ENCODE measurements at regions not wholly inside any gene's neighbourhood (a gene's known extent, or its start where the extent isn't known, plus 50 kb on each side); places are given as distances from the start of the nearest gene placed in this dataset.
"Not testable (repeated sequence)": the region's sequence is repeated elsewhere in the genome, so short reads cannot be mapped to it uniquely, and the experiment has no call there.

DNA sequence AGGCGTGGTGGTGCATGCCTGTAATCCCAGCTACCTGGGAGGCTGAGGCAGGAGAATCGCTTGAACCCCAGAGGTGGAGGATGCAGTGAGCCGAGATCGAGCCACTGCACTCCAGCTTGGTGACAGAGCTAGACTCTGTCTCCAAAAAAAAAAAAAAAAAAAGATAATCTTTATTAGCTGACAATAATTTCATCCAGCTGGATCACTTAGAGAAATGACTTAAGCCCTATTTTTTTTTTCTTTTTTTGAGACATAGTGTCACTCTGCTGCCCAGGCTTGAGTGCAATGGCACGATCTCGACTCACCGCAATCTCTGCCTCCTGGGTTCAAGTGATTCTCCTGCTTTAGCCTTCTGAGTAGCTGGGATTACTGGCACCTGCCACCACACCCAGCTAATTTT is 51.6 kb upstream of the MAP4K4 start:
- H3K36me3 ChIP-seq (replicated peaks; ENCODE audit: control insufficient read depth, insufficient read depth, low read length); H3K4me3 ChIP-seq (ENCODE audit: insufficient read depth, low read depth, low read length); H3K27me3 ChIP-seq (ENCODE audit: control insufficient read depth, insufficient read depth, low read length); DNase-seq: not testable (repeated sequence)

DNA sequence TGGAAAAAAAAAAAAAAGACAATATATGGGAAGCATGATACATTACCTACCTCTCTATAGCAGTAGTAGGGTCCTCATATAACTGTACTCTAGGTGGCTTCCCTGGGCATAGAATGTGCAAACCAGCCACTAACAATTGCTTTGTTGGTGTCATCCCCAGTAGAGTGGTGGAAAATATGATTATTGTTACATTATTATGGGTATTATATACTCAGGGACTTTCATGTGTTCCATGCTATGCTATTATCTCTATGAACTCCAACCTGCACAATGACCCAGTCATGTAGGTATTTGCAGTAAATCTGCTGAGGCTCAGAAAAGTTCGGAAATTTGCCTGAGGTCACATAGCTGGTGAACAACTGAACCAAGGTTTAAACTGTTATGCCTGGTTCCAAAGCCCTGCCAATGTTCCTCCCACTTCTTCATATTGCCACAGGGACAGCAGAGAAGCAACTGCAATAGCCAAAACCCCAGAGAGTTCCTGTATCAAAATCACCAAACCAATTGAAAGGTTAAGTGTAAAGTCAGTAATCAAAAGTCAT is 52.6 kb upstream of the MAP4K4 start:
- DNase-seq, result no peak
- no peaks in the 10 kb centered on the region for H3K27me3 ChIP-seq (ENCODE audit: control insufficient read depth, insufficient read depth, low read length)

DNA sequence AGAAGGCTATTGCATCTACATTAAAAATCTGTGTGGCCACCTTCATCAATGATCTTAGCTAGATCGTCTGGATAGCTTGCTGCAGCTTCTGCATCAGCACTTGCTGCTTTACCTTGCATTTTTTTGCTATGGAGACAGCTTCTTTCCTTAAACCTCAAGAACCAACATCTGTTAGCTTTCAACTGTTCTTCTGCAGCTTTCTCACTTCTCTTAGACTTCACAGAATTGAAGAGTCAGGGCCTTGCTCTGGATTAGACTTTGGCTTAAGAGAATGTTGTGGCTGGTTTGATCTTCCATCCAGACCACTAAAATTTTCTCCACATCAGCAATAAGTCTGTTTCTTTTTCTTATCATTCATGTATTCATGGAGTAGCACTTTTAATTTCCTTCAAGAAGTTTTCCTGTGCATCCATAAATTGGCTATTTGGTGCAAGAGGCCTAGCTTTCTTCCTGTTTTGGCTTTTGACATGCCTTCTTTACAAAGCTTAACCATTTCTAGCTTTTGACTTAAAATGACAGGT is 54.4 kb upstream of the MAP4K4 start:
- DNase-seq, result no peak
- no peaks in the 10 kb centered on the region for H3K27me3 ChIP-seq (ENCODE audit: control insufficient read depth, insufficient read depth, low read length)
- no peak overlapping the region for H3K4me3 ChIP-seq (ENCODE audit: insufficient read depth, low read depth, low read length)
- H3K36me3 ChIP-seq (replicated peaks; ENCODE audit: control insufficient read depth, insufficient read depth, low read length), result no peaks in the 10 kb centered on the region

More for the DNA sequence above, 52.6 kb upstream of the MAP4K4 start:
- no peak overlapping the region for H3K4me3 ChIP-seq (ENCODE audit: insufficient read depth, low read depth, low read length)
- H3K36me3 ChIP-seq (replicated peaks; ENCODE audit: control insufficient read depth, insufficient read depth, low read length), result no peaks in the 10 kb centered on the region

DNA sequence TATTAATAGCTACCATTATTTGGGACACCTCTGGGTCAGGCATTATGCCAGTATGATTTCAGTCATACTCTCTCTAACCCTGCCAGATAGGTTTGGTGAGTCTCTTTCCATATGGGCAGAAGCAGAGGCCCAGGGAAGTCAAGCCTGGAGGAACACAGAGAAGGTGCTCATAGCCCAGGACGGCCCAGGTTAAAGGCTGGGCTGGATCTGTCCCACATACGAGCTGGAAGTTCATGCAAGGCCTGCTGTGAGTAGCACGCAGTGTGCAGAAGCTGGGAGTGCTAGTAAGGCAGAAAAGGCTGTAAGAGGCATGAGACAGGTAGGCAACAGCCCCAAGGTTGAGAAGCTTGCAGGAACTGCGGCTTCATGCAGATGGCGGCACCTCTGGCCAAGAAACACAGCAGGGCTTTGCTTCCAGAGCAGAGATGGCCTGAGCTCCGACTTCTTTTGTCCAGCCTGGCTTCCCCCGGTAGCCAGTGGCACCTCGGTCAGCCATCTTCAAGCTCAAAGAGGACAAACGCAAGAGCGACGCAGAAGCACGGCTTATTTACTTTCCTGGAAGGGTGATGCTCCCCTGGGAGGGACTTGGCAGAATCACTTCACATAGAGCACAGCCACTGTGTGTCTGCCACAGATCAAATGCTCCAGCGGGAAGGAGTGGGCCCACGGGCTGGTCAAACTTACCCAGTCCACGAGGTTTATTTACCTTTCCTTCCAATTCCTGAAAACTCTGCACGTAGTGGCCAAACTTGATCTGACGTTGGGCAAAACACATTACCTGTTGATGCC is 58.5 kb upstream of the MAP4K4 start:
- no peak for DNase-seq
- no peak overlapping the region for H3K4me3 ChIP-seq (ENCODE audit: insufficient read depth, low read depth, low read length)
- H3K27me3 ChIP-seq (ENCODE audit: control insufficient read depth, insufficient read depth, low read length), result no peaks in the 10 kb centered on the region
- H3K36me3 ChIP-seq (replicated peaks; ENCODE audit: control insufficient read depth, insufficient read depth, low read length), result no peaks in the 10 kb centered on the region

DNA sequence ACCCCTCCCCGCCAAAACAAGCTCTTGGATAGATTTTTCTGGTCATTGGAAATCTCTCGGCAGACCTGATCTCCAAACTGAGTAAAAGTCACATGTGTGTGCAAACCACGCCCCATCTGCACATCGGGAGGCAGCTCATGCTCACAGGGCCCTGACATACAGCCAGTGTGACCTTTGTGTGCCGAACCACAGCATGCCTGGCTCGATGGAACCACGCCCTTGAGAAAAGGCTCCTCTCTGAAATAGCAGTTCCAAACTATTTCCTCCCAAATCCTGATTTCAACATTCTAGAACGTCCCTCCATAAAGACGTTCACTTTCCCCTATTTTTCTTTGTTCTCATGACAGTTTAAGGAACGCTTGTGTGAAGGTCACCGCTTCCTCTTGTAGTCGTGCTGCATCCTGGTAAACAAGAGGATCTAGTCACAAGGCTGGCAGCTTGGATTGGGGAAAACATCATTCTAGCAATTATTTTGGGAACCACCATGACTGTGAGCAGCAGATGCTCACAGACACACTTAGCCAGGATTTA is 59.3 kb upstream of the MAP4K4 start:
- Histone ChIP-seq H3K27me3 (ENCODE audit: control insufficient read depth, insufficient read depth, low read length) (no peaks in the 10 kb centered on the region), H3K4me3 (ENCODE audit: insufficient read depth, low read depth, low read length) (no peak overlapping the region), H3K36me3 (replicated peaks; ENCODE audit: control insufficient read depth, insufficient read depth, low read length) (no peaks in the 10 kb centered on the region)
- DNase-seq, result no peak

DNA sequence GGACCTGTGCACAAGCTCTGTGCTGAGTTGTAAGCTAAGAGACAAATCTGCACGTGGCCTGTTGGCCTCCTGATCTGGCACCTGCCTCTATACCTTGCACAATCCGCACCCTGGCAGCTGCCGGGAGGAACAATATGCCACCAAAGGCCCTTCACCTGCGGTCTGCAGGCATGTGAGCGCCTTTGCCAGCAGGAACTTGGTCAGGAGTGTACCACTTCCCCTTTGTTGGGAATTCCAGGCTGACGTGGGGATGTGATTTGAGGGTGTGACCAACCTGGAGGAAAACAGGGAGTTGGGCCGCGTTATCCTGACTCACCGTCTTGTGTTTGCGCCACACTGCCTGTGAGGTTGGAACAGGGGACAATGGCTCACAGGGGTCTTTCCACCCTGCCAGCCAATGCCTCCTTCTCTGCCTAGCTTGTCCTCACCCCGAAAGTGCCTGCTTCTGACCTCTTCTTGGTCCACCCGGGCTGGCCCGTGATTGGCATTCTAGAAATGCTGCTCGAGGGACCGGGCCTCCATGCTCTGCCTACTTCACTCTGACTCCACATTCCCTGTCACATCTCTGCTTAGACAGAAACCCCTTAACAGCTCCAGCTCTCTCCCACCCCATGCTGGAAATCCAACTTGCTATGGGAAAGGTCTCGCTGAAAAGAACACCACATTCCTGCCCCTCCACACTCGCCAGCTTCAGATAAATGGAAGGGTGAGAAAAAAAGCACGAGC is 67.1 kb upstream of the MAP4K4 start:
- Histone ChIP-seq H3K4me3 (ENCODE audit: insufficient read depth, low read depth, low read length) (no peak overlapping the region), H3K27me3 (ENCODE audit: control insufficient read depth, insufficient read depth, low read length) (no peaks in the 10 kb centered on the region), H3K36me3 (replicated peaks; ENCODE audit: control insufficient read depth, insufficient read depth, low read length) (no peaks in the 10 kb centered on the region)
- no peak for DNase-seq

DNA sequence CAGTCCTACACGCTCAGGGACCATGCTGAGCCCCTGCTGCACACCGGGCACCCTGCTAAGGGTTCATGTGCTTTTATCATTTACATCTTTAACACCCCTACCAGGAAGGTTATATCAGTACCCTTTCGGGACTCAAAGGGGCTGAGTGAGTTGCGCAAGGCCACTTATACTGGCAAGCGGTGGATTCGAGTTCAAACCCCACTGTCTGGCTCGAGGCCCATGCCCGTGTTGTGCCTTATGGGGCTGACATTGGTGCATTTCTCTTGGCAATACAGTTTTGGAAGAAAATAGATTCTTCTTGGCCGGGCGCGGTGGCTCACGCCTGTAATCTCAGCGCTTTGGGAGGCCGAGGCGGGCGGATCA is 69.5 kb upstream of the MAP4K4 start:
- Histone ChIP-seq H3K27me3 (ENCODE audit: control insufficient read depth, insufficient read depth, low read length) (no peaks in the 10 kb centered on the region), H3K4me3 (ENCODE audit: insufficient read depth, low read depth, low read length) (no peak overlapping the region), H3K36me3 (replicated peaks; ENCODE audit: control insufficient read depth, insufficient read depth, low read length) (no peaks in the 10 kb centered on the region)
- DNase-seq, result no peak

DNA sequence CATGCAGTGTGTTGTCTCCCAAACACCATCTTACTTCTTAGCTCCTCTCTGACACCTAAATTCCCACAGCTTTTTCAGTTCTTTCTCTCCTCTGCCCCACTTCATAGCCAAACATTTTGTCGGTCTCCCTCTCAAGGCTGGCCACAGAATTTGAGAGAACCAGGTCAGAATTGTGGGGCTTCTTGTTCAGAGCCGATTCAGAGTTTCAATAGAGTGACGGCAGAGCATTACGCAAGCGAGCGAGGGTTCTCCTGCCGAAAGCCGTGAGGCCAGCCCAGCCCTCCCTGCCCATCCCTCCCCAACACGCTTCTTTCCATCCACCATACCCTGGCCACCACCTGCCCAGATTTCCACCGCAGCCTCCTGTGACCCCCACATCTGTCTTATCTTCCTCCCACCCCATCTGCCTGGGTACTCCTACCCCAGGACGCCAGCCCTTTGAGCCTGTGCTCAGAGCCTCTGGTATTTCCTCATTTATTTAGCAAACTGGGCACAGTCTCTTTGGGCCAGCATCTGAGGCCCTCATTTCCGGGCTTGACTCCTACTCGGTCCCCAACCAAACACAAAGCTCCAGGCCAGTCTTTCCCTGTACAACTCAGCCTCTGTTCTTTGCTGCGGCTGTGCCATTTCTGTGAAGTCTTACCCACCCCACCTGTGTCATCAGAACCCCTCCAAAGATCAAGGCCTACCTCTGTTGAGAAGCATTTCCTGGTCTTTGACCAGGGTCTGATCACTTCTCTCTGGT is 70.0 kb upstream of the MAP4K4 start:
- Histone ChIP-seq H3K4me3 (ENCODE audit: insufficient read depth, low read depth, low read length) (no peak overlapping the region), H3K36me3 (replicated peaks; ENCODE audit: control insufficient read depth, insufficient read depth, low read length) (no peaks in the 10 kb centered on the region), H3K27me3 (ENCODE audit: control insufficient read depth, insufficient read depth, low read length) (no peaks in the 10 kb centered on the region)
- DNase-seq, result no peak

DNA sequence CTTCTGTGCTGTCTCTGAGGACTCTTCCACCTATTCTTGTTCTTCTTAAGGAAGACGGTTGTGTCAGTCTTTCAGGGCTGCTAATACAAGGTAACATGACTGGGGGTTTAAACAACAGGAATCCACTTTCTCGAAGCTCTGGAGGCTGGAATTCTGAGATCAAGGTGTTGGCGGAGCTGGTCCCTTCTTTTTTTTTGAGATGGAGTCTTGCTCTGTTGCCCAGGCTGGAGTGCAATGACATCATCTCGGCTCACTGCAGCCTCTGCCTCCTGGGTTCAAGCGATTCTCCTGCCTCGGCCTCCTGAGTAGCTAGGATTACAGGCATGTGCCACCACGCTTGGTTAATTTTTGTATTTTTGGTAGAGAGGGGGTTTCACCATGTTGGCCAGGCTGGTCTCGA is 71.7 kb upstream of the MAP4K4 start:
- not testable (repeated sequence) for H3K36me3 ChIP-seq (replicated peaks; ENCODE audit: control insufficient read depth, insufficient read depth, low read length); DNase-seq; H3K4me3 ChIP-seq (ENCODE audit: insufficient read depth, low read depth, low read length); H3K27me3 ChIP-seq (ENCODE audit: control insufficient read depth, insufficient read depth, low read length)

DNA sequence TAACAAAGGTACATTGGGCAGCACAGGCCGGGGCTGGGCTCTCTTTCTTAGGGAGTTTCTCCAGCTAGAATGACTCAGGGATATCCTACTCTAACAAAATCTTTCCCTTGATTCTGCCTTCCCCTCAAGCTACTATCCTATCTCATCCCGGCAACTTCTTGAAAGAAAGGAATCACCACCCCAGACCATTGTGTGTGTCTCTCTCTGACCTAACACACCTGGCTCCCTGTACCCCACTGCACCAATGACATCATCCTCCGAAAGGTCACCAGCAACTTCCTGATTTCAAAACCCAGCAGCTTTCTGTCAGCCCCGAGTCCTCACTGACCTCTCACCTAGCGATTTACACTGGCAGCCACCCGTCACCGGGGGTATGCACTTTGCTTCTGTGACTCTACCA is 72.1 kb upstream of the MAP4K4 start:
- no peak for DNase-seq
- no peak overlapping the region for H3K4me3 ChIP-seq (ENCODE audit: insufficient read depth, low read depth, low read length)
- H3K27me3 ChIP-seq (ENCODE audit: control insufficient read depth, insufficient read depth, low read length), result no peaks in the 10 kb centered on the region
- no peaks in the 10 kb centered on the region for H3K36me3 ChIP-seq (replicated peaks; ENCODE audit: control insufficient read depth, insufficient read depth, low read length)

DNA sequence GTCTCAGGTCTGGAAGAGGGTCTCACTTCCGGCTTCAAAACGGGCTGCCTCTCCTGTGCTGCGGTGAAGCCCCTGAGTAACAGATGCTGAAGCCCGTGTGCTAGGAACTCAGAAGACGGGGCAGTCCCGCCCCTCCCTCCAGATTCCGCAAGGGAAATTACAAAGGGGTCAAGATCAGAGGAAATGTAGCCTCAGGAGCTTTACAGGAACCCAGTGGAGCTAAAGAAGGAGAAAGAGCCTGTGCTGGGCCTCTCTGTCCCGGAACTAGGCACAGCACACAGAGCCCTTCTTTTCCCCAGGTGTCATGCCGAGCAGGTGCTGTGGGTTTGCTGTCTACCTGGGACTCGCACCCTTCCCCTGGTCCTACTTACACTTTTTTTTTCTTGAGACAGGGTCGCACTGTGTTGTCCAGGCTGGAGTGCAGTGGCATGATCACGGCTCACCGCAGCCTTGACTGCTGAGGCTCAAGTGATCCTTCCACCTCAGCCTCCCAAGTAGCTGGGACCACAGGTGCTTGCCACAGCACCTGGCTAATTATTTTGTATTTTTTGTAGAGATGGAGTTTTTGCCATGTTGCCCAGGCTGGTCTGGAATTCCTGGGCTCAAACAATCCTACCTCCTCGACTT is 72.7 kb upstream of the MAP4K4 start:
- DNase-seq, result no peak
- H3K36me3 ChIP-seq (replicated peaks; ENCODE audit: control insufficient read depth, insufficient read depth, low read length), result no peaks in the 10 kb centered on the region
- no peak overlapping the region for H3K4me3 ChIP-seq (ENCODE audit: insufficient read depth, low read depth, low read length)
- no peaks in the 10 kb centered on the region for H3K27me3 ChIP-seq (ENCODE audit: control insufficient read depth, insufficient read depth, low read length)

DNA sequence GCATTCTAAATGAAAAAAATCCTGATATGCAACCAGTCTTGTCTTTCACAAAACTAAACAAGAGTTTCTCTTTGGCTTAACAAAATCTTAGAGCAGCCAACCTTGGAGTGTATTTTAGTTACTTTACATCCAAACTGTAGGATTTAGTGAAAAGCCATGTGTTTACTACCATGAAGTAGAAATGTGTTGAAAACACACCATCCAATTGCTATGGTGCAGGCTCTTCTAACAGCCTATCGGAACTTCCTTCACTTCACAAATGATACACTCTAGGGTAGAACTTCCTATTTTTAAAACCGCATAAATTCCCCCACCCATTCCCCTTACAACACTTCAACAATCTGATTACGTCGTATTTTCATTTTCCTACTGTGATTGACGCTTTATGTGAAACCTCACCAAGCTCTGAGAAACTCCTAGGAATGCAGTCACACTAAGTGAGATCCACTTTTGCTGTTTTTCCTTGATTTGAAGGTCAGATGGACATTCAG is 74.4 kb upstream of the MAP4K4 start:
- no peak overlapping the region for H3K4me3 ChIP-seq (ENCODE audit: insufficient read depth, low read depth, low read length)
- H3K27me3 ChIP-seq (ENCODE audit: control insufficient read depth, insufficient read depth, low read length), result no peaks in the 10 kb centered on the region
- DNase-seq, result no peak
- H3K36me3 ChIP-seq (replicated peaks; ENCODE audit: control insufficient read depth, insufficient read depth, low read length), result no peaks in the 10 kb centered on the region

DNA sequence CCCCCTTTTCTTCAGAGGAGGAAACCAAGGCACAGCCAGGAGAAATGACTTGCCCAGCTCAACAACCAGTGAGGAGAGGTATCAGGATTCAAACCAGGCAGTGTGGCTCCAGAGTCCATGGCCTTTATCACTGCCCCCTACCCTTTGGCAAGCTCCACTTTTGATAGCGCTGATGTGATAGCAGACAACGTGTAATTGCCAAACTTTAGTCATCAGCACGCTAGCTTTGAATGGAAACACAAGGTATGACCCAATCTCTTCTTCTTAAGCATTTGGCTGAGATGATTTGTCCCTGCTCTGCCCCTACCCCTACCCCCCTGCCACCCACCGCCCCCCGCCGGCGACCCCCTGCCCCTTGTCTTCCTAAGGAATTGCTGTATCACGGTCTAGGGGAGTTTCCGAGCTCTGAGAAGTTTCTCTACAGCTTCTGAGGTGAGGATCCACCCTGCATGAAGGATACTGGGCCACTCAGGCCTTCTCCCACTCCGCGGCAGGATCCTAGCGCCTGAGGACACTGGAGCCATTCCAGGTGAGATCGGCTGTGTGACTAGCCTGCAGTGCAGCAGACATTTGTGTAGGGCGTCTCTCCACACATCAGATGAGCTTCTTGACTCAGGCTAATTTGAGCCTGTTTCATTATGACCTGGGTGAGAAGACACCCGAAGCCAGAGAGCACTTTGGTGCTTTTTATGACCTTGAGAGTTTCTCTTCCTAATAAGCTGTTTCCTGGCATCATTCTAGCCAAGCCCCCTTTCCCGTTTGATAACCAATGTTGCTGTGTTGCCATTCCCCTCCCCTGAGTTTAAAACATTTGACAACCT is 75.1 kb upstream of the MAP4K4 start:
- no peaks in the 10 kb centered on the region for H3K36me3 ChIP-seq (replicated peaks; ENCODE audit: control insufficient read depth, insufficient read depth, low read length)
- no peak for DNase-seq
- no peaks in the 10 kb centered on the region for H3K27me3 ChIP-seq (ENCODE audit: control insufficient read depth, insufficient read depth, low read length)
- no peak overlapping the region for H3K4me3 ChIP-seq (ENCODE audit: insufficient read depth, low read depth, low read length)
